GM19468 (cell line): ENCODE measurements at regions not wholly inside any gene's neighbourhood (a gene's known extent, or its start where the extent isn't known, plus 50 kb on each side); places are given as distances from the start of the nearest gene placed in this dataset.
"Not testable (repeated sequence)": the region's sequence is repeated elsewhere in the genome, so short reads cannot be mapped to it uniquely, and the experiment has no call there.

Experiments used
- ATAC-seq: cut with Tn5 transposase; IDR thresholded peaks from one replicate; pipeline ENCODE4 v1.9.1; 2021; ENCODE audit warnings: mild to moderate bottlenecking, moderate library complexity, moderate number of reproducible peaks; ENCODE audit not compliant: unreplicated experiment; ENCODE audit errors: extremely low read depth

- no peak for ATAC-seq
Measured at GRCh38 chr7:81162771-81163525, 244.1 kb upstream of the SEMA3C start.

DNA sequence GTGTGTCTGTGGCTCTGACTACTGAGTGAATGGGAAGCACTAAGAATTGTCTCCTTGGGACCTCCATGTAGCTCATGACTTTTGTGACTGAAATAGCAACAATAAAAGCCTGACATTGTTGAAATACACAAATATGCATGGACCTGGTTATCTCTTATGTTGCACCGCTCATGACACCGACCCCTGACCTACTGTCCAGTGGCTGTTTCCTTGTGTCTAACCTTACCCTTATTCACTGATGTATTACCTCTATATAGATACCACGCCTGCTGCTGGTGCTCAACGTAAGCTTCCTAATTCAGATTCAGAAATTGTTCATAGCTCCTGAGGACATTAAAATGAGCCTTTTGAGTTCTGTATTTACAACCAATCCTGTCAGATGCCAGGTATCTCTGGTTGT lies 243.4 kb upstream of the SEMA3C start:
- no peak for ATAC-seq

GRCh38 chr7:81161451-81162075 lies 242.7 kb upstream of the SEMA3C start:
- no peak for ATAC-seq

DNA sequence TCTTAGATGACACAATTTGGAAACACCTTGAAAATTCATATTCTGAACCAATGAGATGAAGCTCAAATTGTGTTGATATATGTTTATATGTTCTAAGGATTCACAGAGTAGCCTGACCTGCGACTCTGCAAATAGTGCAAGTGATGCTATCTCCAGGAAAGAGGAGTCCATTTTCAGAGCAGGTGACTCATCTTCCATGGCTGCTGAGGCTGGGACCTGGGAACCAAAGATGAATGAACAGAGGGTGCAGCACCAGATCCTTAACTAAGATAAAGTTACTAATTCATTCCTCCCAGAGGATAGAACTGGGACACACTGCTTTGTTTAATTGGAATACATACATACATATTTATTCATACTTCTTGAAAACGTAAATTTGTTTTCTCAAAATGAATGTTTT lies 240.6 kb upstream of the SEMA3C start:
- no peak for ATAC-seq

DNA sequence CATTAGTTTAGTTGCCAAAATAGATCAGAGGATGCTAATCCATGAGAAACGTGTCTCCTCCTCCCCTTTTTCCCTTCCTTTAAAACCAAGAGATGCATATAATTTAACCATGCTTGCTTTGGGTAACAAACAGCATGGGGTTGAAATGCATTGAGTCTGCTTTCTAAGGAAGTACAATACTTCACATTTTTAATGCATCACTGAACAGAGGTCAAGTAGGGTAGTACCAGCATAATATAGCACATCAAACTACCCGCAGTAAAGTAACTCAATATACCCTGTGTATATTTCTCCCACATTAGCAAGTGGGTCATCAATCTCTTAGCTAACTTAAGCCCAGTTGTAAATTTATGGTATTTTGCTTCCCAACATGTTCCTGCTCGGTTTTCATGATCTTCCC lies 239.3 kb upstream of the SEMA3C start:
- no peak for ATAC-seq

DNA sequence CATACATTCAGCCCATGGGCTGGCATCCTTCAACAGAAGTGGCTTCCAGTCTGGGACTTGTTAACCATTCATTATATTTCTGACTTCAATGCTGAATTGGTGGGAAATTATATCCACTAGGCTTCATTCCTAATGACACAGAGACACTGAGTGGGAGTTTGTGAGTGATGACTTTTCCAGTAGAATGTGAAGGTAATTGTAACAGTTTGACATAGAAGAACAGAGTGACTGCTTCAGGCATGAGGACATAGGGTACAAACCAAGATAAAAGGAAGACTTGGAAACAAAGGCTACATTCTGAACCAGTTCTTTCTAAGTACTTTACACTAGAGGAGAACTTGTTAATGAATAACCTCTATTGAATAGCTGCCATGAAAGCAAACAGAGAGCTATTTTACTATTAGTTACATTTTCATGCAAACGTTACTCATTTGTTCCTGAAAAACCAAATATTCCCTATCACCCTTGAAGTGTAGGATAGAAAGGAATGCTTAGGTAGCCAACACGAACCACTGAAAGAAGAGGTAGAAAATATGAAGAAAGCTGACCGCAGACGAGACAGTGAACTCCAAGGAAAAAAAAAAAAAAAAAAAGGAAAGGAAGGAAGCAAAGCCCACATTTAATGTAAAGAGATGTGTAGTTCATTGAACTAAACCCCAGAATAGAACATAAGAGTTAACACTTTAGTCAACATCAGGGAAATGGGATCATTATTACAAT lies 237.0 kb upstream of the SEMA3C start:
- no peak for ATAC-seq

DNA sequence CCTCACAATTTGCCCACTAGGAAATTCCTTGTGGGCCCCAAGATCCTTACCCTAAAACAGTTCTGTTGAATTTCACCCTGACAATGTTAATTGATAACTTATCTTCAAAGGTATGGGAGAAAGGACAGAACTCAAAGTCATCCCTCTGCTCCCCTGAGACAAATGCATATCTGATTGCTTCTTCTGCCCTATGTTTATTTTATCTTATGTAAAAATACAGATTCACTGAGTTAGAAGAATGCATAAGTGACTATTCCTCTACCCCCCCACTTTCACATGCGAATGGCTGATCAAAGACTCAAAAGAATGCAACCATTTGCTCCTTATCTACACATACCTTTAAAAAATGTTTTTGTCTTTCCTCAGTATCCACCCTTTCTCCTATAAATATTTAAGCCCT lies 235.7 kb upstream of the SEMA3C start:
- no peak for ATAC-seq

- not testable (repeated sequence) for ATAC-seq
Measured at GRCh38 chr7:81152925-81153324, 234.1 kb upstream of the SEMA3C start.

- ATAC-seq, result no peak
Measured at GRCh38 chr7:81150951-81151361, 232.1 kb upstream of the SEMA3C start.

- ATAC-seq, result no peak
Measured at GRCh38 chr7:81143856-81144255, 225.0 kb upstream of the SEMA3C start.

DNA sequence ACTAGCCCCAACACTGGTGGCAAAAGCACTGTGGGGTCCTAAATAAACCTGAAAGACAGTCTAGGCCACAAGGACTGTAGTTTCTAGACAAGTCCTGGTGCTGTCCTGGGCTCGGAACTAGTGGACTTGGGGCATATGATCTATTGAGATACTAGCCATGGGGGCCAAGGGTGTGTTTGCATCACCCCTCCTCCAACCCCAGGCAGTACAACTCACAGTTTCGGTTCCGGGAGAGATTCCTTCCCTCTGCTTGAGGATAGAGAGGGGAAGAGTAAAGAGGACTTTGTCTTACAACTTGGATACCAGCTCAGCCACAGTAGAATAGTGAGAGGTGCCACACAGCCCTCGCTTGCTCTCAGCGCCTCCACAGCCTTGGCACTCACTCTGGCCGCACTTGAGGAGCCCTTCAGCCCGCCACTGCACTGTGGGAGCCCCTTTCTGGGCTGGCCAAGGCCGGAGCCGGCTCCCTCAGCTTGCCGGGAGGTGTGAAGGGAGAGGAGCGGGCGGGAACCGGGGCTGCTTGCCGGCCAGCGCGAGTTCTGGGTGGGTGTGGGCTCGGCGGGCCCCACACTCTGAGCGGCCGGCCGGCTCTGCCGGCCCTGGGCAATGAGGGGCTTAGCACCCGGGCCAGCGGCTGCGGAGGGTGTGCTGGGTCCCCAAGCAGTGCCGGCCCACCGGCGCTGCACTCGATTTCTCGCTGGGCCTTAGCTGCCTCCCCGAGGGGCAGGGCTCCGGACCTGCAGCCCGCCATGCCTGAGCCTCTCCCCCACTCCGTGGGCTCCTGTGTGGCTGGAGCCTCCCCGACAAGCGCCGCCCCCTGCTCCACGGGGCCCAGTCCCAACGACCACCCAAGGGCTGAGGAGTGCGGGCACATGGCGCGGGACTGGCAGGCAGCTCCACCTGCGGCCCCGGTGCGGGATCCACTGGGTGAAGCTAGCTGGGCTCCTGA lies 222.7 kb upstream of the SEMA3C start:
- not testable (repeated sequence) for ATAC-seq

DNA sequence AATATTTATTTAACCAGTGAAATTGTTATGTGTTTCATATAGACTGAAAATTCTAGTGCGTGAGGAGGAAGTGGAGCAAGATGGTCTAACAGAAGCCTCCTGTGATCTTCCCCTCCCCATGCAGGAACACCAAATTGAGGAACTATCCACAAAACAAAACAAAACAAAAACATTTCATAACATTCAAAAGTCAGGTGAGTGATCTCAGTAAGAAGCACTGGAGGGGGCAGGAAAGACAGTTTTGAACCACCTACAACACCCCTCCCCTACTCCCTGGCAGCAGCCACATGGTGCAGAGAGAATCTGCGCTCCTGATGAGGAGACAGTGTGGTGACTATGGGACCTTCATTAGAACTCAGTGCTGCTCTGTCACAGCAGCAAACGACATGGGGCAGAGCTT lies 221.9 kb upstream of the SEMA3C start:
- no peak for ATAC-seq

DNA sequence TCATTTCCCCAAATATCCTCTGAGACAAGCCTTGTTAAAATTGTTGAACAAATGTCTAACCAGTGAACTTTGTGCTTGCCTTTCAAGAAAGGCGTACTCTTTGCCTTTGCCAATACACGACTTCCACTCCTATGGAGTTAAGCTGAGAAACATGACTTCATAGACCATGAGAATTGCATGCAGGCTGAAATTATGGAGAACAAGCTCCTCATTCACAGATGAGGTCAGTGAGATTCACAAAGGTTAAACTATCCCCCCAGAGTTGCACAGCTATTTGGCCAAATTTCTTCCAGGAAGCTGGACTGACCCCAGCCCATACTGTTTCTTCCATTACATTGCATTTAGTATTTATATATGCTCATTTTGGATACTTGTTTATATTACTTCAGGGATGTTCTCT lies 221.4 kb upstream of the SEMA3C start:
- no peak for ATAC-seq

DNA sequence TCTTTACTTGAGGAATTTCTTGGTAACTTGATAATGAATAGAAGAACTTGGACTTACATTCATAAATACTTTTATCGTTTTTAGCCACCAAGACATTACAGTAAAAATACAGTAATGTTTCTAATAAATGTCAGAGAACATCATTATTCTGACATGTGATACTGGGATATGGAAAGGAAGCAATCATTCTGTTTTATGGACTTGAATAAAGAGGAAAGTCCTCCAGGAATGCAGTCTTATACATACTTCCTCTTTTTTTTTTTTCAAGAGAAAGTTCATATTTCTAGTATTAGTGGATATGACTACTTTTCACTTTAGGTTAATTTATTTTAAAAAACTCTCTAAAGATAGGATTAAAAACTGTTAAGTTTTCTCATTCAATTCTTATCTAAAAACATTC lies 220.0 kb upstream of the SEMA3C start:
- ATAC-seq, result no peak

- ATAC-seq, result no peak
Measured at GRCh38 chr7:81135324-81135723, 216.5 kb upstream of the SEMA3C start.

DNA sequence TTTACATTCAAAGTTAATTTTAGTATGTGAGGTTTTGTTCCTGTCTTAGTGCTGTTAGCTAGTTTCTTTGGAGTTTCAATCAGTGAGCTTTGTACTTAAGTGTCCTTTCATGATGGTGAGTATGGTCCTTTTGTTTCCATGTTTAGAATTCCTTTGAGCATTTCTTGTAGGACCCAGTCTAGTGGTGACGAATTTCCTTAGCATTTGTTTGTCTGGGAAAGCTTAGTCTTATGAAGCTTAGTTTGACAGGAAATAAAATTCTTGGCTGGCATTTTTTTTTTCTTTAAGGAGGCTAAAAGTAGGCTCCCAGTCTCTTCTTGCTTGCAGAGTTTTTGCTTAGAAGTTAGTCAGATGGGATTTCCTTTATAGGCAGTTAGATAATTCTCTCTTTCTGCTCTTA lies 209.2 kb upstream of the SEMA3C start:
- ATAC-seq, result no peak

DNA sequence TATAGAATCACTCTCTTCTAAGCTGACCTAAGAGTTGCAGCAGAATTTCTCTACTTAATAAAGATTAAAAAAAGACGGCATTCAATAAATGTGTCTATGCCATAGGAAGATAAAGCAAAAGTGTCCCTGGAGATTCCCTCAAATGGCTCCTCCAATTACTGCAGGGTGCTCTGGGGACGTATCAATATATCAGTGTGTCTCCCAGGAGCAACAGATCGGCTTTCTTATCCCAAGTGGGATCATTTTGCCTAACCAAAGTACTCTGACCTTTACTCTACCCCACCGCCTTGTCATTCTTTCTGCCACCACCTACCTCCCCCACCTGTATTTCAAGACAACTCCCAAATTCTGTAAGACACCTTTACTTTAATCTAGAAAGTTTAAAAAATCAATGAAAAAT lies 202.0 kb upstream of the SEMA3C start:
- ATAC-seq, result no peak

DNA sequence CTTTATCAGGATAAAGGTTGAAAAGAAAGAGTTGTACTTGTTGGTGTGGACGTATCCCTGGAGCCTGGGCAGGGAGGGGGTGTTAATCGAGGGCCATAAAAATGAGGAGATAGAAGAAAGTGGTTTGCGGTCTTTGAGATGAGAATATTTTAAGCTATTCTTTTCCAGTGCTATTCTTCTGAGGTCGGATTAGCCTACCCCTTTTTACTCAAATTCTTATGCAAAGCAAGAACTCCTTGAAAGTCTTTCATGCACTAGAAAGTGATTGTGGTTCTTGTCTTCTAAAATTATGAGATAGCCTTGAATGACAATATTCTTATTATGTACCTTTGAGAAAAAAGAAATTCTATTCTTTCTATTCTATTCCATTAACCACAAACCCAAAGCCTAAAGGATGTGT lies 201.3 kb upstream of the SEMA3C start:
- ATAC-seq, result no peak

- ATAC-seq, result no peak
Measured at GRCh38 chr7:81114633-81115032, 195.8 kb upstream of the SEMA3C start.

DNA sequence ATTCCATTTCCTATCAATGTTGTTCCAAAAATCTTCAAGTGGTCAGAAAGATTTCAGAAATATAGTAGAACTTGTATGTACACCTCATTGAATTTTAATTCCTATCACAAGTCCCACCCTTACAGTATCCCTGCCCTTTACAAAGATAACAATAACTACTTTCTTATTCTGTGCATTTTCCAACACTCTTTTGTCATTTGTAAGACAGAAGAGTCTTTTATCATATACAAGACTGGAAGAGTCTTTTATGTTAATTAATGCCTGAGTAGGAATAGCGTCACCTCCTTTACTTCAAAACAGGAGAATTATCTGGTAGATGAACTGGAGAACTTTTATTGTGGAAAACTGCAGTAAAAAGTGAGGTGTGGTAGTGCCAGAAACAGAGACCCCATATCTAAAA lies 193.9 kb upstream of the SEMA3C start:
- ATAC-seq, result no peak
